HG03520 (cell line): ENCODE measurements at regions not wholly inside any gene's neighbourhood (a gene's known extent, or its start where the extent isn't known, plus 50 kb on each side); places are given as distances from the start of the nearest gene placed in this dataset.

Experiments used
- ATAC-seq: cut with Tn5 transposase; IDR thresholded peaks from one replicate; pipeline ENCODE4 v1.9.1; 2021; ENCODE audit warnings: mild to moderate bottlenecking, moderate library complexity; ENCODE audit not compliant: unreplicated experiment

- no peak for ATAC-seq
Measured at GRCh38 chr4:59973492-59973891, 1226.6 kb upstream of the ADGRL3 start.

- no peak for ATAC-seq
Measured at GRCh38 chr4:59979061-59979460, 1221.1 kb upstream of the ADGRL3 start.

- no peak for ATAC-seq
Measured at GRCh38 chr4:59983852-59984251, 1216.3 kb upstream of the ADGRL3 start.

GRCh38 chr4:59987289-59987688 is 1212.8 kb upstream of the ADGRL3 start:
- ATAC-seq, result no peak

GRCh38 chr4:59994118-59994517 is 1206.0 kb upstream of the ADGRL3 start:
- ATAC-seq, result no peak

- no peak for ATAC-seq
Measured at GRCh38 chr4:60002603-60003337, 1197.4 kb upstream of the ADGRL3 start.

- no peak for ATAC-seq
Measured at GRCh38 chr4:60013464-60014184, 1186.5 kb upstream of the ADGRL3 start.

GRCh38 chr4:60016971-60017370 is 1183.2 kb upstream of the ADGRL3 start:
- no peak for ATAC-seq

- ATAC-seq, result no peak
Measured at GRCh38 chr4:60019180-60019579, 1180.9 kb upstream of the ADGRL3 start.

GRCh38 chr4:60019946-60020345 is 1180.2 kb upstream of the ADGRL3 start:
- no peak for ATAC-seq

GRCh38 chr4:60020389-60020788 is 1179.7 kb upstream of the ADGRL3 start:
- no peak for ATAC-seq

- no peak for ATAC-seq
Measured at GRCh38 chr4:60033826-60034225, 1166.3 kb upstream of the ADGRL3 start.

GRCh38 chr4:60034361-60034760 is 1165.8 kb upstream of the ADGRL3 start:
- no peak for ATAC-seq

GRCh38 chr4:60039908-60040307 is 1160.2 kb upstream of the ADGRL3 start:
- ATAC-seq, result no peak

GRCh38 chr4:60042231-60042652 is 1157.9 kb upstream of the ADGRL3 start:
- ATAC-seq, result no peak

- no peak for ATAC-seq
Measured at GRCh38 chr4:60042941-60043340, 1157.2 kb upstream of the ADGRL3 start.

- ATAC-seq, result no peak
Measured at GRCh38 chr4:60078984-60079383, 1121.1 kb upstream of the ADGRL3 start.

- ATAC-seq, result no peak
Measured at GRCh38 chr4:60081839-60082238, 1118.3 kb upstream of the ADGRL3 start.

- ATAC-seq, result no peak
Measured at GRCh38 chr4:60088807-60089486, 1111.2 kb upstream of the ADGRL3 start.

- no peak for ATAC-seq
Measured at GRCh38 chr4:60089546-60090273, 1110.4 kb upstream of the ADGRL3 start.

GRCh38 chr4:60096676-60097075 is 1103.5 kb upstream of the ADGRL3 start:
- no peak for ATAC-seq
